Mucosa of descending colon (tissue), 3 donors: ENCODE measurements at regions not wholly inside any gene's neighbourhood (a gene's known extent, or its start where the extent isn't known, plus 50 kb on each side); places are given as distances from the start of the nearest gene placed in this dataset.
"Not testable (repeated sequence)": the region's sequence is repeated elsewhere in the genome, so short reads cannot be mapped to it uniquely, and the experiment has no call there.

ENCODE experiments used
- ATAC-seq: fragments of 200-7000 bp; cut with Tn5 transposase; one replicate; pipeline ENCODE4 v1.9.1; 2020; ENCODE audit warnings: mild to moderate bottlenecking, moderate library complexity
- DNase-seq, 3 donors: peaks; one replicate each; pipeline ENCODE4 v3.0.0-alpha.2; 2020
- H3K36me3 ChIP-seq: fragments of 200-600 bp; one replicate; pipeline ENCODE4 v1.8.0; 2021; ENCODE audit warnings: low read depth, mild to moderate bottlenecking
- H3K4me1 ChIP-seq: fragments of 200-600 bp; one replicate; pipeline ENCODE4 v1.8.0; 2021; ENCODE audit warnings: low read depth, mild to moderate bottlenecking
- H3K4me3 ChIP-seq: fragments of 200-600 bp; one replicate; pipeline ENCODE4 v1.8.0; 2021; ENCODE audit warnings: mild to moderate bottlenecking
- H3K9me3 ChIP-seq: fragments of 200-600 bp; one replicate; pipeline ENCODE4 v1.8.0; 2021; ENCODE audit warnings: mild to moderate bottlenecking
- intact Hi-C, 2 donors: fragments of 100-400 bp; cut with DNase I in 1 of 2; cut with micrococcal nuclease in 1 of 2; formaldehyde crosslinking; loops; one replicate each; pipeline versions ENCODE4 v1.11.0 to v1.11.1; 2022; cut with DNase I, micrococcal nuclease
- TF ChIP-seq, protein P1 (sequence below): fragments of 200-600 bp; IDR thresholded peaks from one replicate; pipeline ENCODE4 v1.8.0; 2022; ENCODE audit warnings: antibody characterized with exemption, mild to moderate bottlenecking
- donor health status: DM: no; HTN: no; CAD: no; lungs with moderate emphysema.
- donor health status: DM: no; HTN: no; CAD: no.
- donor health status: DM: no; HTN: yes; CAD: no.

DNA sequence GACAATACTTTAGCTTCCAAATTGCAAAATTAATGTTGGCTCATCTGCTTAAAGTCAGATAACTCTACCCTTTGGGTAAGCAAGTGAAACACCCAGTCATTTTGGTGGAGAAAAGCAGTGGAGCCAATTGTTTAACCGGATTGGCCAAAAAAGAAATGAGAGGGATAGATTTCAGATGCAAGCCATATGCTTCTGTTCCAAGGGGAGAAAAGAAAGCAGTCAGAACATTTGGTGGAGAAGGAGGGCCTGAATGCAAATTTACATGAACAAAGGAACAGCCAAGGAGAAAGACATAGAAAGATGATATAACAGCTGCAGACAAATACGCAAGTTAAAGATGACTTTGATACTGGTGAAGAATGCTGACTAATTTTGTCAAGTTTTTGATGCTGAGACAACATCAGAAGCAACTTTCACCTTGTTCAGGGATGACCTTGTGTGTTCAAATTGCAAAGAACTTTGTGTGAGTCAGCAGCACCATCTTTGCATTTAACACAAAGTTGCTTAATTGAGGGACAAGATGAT is 173.1 kb downstream of the TGFB2 start:
- no peak for DNase-seq
- Histone ChIP-seq H3K36me3 (no peaks in the 10 kb centered on the region), H3K4me1 (no peaks in the 10 kb centered on the region), H3K4me3 (no peak overlapping the region), H3K9me3 (no peaks in the 10 kb centered on the region)
- intact Hi-C loops: no loop called here
- TF ChIP-seq, protein P1, sequence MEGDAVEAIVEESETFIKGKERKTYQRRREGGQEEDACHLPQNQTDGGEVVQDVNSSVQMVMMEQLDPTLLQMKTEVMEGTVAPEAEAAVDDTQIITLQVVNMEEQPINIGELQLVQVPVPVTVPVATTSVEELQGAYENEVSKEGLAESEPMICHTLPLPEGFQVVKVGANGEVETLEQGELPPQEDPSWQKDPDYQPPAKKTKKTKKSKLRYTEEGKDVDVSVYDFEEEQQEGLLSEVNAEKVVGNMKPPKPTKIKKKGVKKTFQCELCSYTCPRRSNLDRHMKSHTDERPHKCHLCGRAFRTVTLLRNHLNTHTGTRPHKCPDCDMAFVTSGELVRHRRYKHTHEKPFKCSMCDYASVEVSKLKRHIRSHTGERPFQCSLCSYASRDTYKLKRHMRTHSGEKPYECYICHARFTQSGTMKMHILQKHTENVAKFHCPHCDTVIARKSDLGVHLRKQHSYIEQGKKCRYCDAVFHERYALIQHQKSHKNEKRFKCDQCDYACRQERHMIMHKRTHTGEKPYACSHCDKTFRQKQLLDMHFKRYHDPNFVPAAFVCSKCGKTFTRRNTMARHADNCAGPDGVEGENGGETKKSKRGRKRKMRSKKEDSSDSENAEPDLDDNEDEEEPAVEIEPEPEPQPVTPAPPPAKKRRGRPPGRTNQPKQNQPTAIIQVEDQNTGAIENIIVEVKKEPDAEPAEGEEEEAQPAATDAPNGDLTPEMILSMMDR: no peak
- ATAC-seq: no peak

DNA sequence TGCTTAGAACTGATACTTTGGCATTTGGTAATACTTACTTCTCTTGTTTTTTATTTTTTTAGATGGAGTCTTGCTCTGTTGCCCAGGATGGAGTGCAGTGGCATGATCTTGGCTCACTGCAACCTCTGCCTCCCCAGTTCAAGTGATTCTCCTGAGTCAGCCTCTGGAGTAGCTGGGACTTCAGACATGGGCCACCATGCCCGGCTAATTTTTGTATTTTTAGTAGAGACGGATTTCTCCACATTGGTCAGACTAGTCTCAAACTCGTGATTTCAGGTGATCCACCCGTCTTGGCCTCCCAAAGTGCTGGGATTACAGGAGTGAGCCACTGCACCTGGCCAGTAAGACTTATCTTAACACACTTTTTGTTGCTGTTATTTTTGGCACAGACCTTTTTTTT is 175.5 kb downstream of the TGFB2 start:
- DNase-seq, H3K9me3 ChIP-seq, ATAC-seq, H3K36me3 ChIP-seq, H3K4me1 ChIP-seq, H3K4me3 ChIP-seq: not testable (repeated sequence)
- intact Hi-C loops: loop anchor here in 1 of 2 donors (10.0 kb wide), 1 partner anchor 186 kb away; no protein-coding TSS in a partner anchor

DNA sequence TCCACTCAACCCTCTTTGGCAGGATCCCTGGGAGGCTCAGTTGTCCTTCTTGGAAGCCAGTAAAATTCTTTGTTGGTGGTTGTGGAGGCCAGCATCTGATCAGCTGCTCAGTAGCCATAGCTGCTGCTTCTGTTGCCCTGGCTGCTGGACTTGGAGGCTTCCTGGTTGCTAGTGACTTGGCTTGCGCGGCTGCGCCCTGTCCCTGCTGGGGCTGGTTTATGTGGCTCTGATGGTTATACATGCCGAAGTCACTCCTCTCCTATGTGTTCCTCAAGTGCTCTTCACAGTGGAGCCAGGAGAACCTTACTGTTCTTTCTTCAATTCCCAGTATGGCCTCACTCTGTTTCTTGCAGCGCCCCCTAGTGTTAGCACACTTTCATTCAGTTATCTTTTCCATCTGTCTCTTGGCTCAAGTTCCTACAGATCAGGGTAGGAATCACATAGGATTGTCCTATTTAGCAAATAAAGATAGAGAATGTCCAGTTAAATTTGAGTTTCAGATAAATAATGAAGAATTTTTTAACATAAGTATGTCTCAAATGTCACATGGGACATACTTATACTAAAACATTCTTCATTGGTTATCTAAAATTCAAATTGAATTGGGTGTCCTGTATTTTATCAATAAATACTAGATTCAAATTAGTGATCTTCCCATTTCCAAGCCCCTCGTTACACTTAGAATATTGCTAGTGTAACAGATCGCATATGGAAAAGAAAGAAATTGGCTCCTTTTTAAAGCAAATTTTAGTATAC is 176.5 kb downstream of the TGFB2 start:
- intact Hi-C loops: loop anchor here in 1 of 2 donors (10.0 kb wide), 1 partner anchor 187 kb away; no protein-coding TSS in a partner anchor
- H3K4me1 ChIP-seq: no peaks in the 10 kb centered on the region
- ATAC-seq (peak; percentile 42), DNase-seq (peak in 1 of 3 donors; percentile 69)
- TF ChIP-seq, protein P1: peak; percentile 24
- H3K9me3 ChIP-seq: no peaks in the 10 kb centered on the region
- no peak overlapping the region for H3K4me3 ChIP-seq
- H3K36me3 ChIP-seq: no peaks in the 10 kb centered on the region

DNA sequence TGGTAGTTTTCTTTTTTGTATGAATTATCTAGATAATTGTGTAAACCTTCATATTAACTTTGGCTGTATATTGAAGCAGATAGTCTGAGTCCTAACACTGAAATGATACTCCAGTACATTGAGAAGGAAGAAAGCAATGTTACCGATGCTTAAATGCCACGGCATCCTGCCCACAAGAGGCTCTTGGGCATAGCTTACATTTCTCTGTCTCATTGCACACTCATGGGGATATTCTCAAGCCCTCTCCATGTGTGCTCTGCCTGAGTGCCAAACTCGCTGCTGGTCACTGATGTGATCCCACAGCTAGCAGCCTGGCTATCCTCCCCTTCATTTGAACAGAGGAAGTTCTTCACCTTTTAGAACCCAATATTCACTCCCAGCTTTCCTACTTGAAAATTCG is 179.4 kb downstream of the TGFB2 start:
- Histone ChIP-seq H3K9me3 (no peaks in the 10 kb centered on the region), H3K4me3 (no peak overlapping the region), H3K4me1 (no peaks in the 10 kb centered on the region), H3K36me3 (no peaks in the 10 kb centered on the region)
- intact Hi-C loops: loop anchor here in 1 of 2 donors (10.0 kb wide), 1 partner anchor 190 kb away; no protein-coding TSS in a partner anchor
- DNase-seq (no peak), ATAC-seq (no peak)
- TF ChIP-seq, protein P1: no peak

DNA sequence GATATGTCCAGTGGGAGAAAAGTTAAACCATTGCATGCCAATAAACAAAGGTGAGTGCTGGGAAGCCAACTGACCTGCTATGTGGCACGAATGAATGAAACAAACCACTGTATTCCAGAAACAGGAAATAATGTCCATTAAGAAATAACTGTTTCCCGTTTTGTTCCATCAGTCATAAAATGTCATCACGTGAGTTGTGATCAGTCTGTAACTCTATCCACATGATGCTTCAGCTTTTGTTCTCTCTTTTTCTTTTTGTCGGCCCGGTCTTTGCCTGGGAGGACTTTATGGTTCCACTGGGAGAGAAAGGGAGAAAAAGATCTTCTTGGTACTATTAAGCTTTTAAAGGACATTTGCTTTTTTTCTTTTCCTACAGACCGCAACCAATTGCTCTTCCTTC is 179.9 kb downstream of the TGFB2 start:
- intact Hi-C loops: loop anchor here in 1 of 2 donors (10.0 kb wide), 1 partner anchor 190 kb away; no protein-coding TSS in a partner anchor
- no peak for ATAC-seq

More for the DNA sequence above, 179.9 kb downstream of the TGFB2 start:
- Histone ChIP-seq H3K4me1 (no peaks in the 10 kb centered on the region), H3K36me3 (no peaks in the 10 kb centered on the region), H3K9me3 (no peaks in the 10 kb centered on the region), H3K4me3 (no peak overlapping the region)
- DNase-seq: no peak
- TF ChIP-seq, protein P1: no peak
